H4 (cell line): ENCODE measurements at regions not wholly inside any gene's neighbourhood (a gene's known extent, or its start where the extent isn't known, plus 50 kb on each side); places are given as distances from the start of the nearest gene placed in this dataset.

Experiments used
- DNase-seq: peaks from one replicate; pipeline ENCODE4 v3.0.0-alpha.2; 2015; ENCODE audit warnings: low spot score

- no peak for DNase-seq
Observed at GRCh38 chr2:5990086-5990485, 297.9 kb downstream of the SOX11 start.

- no peak for DNase-seq
Observed at GRCh38 chr2:5991305-5991968, 299.3 kb downstream of the SOX11 start.

GRCh38 chr2:5995832-5996231 is 303.6 kb downstream of the SOX11 start:
- no peak for DNase-seq

- DNase-seq, result no peak
Observed at GRCh38 chr2:6008186-6008585, 316.0 kb downstream of the SOX11 start.

GRCh38 chr2:6008726-6009125 is 316.5 kb downstream of the SOX11 start:
- no peak for DNase-seq

GRCh38 chr2:6010163-6010562 is 318.0 kb downstream of the SOX11 start:
- DNase-seq, result no peak

GRCh38 chr2:6011921-6012320 is 319.7 kb downstream of the SOX11 start:
- DNase-seq, result no peak

GRCh38 chr2:6017736-6018286 is 325.6 kb downstream of the SOX11 start:
- no peak for DNase-seq

GRCh38 chr2:6024229-6024628 is 332.0 kb downstream of the SOX11 start:
- no peak for DNase-seq

- DNase-seq, result no peak
Observed at GRCh38 chr2:6024784-6025183, 332.6 kb downstream of the SOX11 start.

GRCh38 chr2:6025391-6025790 is 333.2 kb downstream of the SOX11 start:
- DNase-seq, result no peak

- no peak for DNase-seq
Observed at GRCh38 chr2:6027066-6027465, 334.9 kb downstream of the SOX11 start.

- DNase-seq, result no peak
Observed at GRCh38 chr2:6031200-6031867, 339.1 kb downstream of the SOX11 start.

GRCh38 chr2:6036211-6036610 is 344.0 kb downstream of the SOX11 start:
- DNase-seq, result no peak

- no peak for DNase-seq
Observed at GRCh38 chr2:6043238-6043637, 351.1 kb downstream of the SOX11 start.

- no peak for DNase-seq
Observed at GRCh38 chr2:6052649-6053048, 360.5 kb downstream of the SOX11 start.

- no peak for DNase-seq
Observed at GRCh38 chr2:6053743-6054142, 361.6 kb downstream of the SOX11 start.

- DNase-seq, result no peak
Observed at GRCh38 chr2:6054161-6054671, 362.0 kb downstream of the SOX11 start.

- no peak for DNase-seq
Observed at GRCh38 chr2:6060992-6061663, 368.9 kb downstream of the SOX11 start.

- no peak for DNase-seq
Observed at GRCh38 chr2:6064757-6065156, 372.6 kb downstream of the SOX11 start.

GRCh38 chr2:6065703-6066102 is 373.5 kb downstream of the SOX11 start:
- no peak for DNase-seq

GRCh38 chr2:6067089-6067488 is 374.9 kb downstream of the SOX11 start:
- DNase-seq, result no peak

- no peak for DNase-seq
Observed at GRCh38 chr2:6067806-6068205, 375.6 kb downstream of the SOX11 start.
